ENCODE measurements at regions not wholly inside any gene's neighbourhood (a gene's known extent, or its start where the extent isn't known, plus 50 kb on each side); places are given as distances from the start of the nearest gene placed in this dataset.
"Not testable (repeated sequence)": the region's sequence is repeated elsewhere in the genome, so short reads cannot be mapped to it uniquely, and the experiment has no call there.

DNA sequence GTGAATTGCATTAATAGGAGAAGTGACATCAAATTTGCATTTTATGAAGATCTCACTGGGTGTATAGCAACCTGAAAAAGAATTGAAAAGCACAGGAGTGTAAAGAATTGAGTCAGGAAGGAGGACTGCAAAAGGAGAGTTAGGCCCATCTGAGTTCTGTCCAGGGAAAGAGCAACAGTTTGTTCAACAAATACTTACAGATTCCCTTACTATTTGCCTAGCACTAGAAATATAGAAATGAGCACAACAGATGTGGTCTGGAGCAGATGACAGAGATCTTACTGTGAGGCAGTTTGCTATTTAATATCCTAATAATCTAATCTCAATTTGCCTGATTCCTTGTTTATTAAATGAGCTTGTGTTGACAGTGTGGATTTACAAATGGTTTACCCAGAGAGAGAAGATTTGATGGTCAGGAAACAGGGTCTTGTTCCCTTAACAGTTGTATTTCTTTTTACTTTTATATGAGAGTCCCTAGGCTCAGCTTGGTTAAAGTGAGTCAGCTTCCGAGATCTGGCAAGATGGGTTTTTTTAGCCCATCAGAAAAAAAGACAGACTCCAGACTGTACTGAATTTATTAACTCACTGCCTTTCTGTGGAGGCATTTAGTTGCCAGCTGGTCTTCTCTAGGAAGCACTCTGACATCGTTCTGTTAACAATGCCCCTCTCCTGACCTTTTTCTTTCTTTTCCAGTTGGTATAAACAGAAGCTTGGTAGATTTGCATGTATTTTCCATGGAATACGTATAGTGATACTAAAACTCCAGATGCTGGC, 229.7 kb downstream of the TTC6 start:
- Histone ChIP-seq H2AFZ (ENCODE audit: low read length) (no peak overlapping the region), H3K4me1 (ENCODE audit: insufficient read depth, low read length) (no peaks in the 10 kb centered on the region), H3K4me2 (ENCODE audit: insufficient read depth, low read length) (no peak overlapping the region), H3K27ac (ENCODE audit: low read depth, low read length) (no peak overlapping the region), H3K9me3 (ENCODE audit: low read depth, low read length) (no peaks in the 10 kb centered on the region), H3K79me2 (ENCODE audit: insufficient read depth, low read length) (no peaks in the 10 kb centered on the region), H4K20me1 (ENCODE audit: insufficient read depth, low read length) (no peaks in the 10 kb centered on the region), H3K36me3 (ENCODE audit: insufficient read depth, low read length) (no peaks in the 10 kb centered on the region), H3K27me3 (ENCODE audit: insufficient read depth, low read length) (no peaks in the 10 kb centered on the region), H3K4me3 (ENCODE audit: insufficient read depth, low read length) (no peak overlapping the region)
- no peak for DNase-seq (ENCODE audit: insufficient read length, low spot score, missing footprints)
- TF ChIP-seq, protein P1, sequence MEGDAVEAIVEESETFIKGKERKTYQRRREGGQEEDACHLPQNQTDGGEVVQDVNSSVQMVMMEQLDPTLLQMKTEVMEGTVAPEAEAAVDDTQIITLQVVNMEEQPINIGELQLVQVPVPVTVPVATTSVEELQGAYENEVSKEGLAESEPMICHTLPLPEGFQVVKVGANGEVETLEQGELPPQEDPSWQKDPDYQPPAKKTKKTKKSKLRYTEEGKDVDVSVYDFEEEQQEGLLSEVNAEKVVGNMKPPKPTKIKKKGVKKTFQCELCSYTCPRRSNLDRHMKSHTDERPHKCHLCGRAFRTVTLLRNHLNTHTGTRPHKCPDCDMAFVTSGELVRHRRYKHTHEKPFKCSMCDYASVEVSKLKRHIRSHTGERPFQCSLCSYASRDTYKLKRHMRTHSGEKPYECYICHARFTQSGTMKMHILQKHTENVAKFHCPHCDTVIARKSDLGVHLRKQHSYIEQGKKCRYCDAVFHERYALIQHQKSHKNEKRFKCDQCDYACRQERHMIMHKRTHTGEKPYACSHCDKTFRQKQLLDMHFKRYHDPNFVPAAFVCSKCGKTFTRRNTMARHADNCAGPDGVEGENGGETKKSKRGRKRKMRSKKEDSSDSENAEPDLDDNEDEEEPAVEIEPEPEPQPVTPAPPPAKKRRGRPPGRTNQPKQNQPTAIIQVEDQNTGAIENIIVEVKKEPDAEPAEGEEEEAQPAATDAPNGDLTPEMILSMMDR (IDR thresholded peaks at IDR 0.05; ENCODE audit: extremely low read depth, low read depth, low read length): no peak

DNA sequence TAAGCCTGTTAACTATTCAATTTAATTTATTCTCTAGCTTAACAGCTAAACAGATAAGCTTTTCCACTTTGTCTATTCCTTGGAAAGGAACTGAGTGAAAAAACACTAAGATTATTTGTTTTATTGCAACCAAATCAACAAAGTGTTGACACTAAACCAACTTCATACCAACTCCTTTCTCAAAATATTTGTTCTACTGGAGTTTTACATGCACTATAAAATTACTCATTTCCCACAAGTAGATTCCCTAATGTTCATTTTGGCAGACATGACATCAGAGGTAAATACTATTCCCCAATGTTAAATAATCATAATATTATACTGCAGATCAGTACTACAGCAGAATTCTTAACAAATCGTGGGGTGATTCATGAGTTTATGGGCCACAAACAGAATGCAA, 231.4 kb downstream of the TTC6 start:
- no peaks in the 10 kb centered on the region for H3K4me1 ChIP-seq (ENCODE audit: insufficient read depth, low read length)
- H4K20me1 ChIP-seq (ENCODE audit: insufficient read depth, low read length): no peaks in the 10 kb centered on the region
- no peaks in the 10 kb centered on the region for H3K79me2 ChIP-seq (ENCODE audit: insufficient read depth, low read length)
- H3K36me3 ChIP-seq (ENCODE audit: insufficient read depth, low read length): no peaks in the 10 kb centered on the region
- H3K4me2 ChIP-seq (ENCODE audit: insufficient read depth, low read length): no peak overlapping the region
- no peaks in the 10 kb centered on the region for H3K9me3 ChIP-seq (ENCODE audit: low read depth, low read length)
- H2AFZ ChIP-seq (ENCODE audit: low read length): no peak overlapping the region
- H3K27ac ChIP-seq (ENCODE audit: low read depth, low read length): no peak overlapping the region
- TF ChIP-seq, protein P1 (IDR thresholded peaks at IDR 0.05; ENCODE audit: extremely low read depth, low read depth, low read length): no peak
- H3K4me3 ChIP-seq (ENCODE audit: insufficient read depth, low read length): no peak overlapping the region
- no peak for DNase-seq (ENCODE audit: insufficient read length, low spot score, missing footprints)
- no peaks in the 10 kb centered on the region for H3K27me3 ChIP-seq (ENCODE audit: insufficient read depth, low read length)

DNA sequence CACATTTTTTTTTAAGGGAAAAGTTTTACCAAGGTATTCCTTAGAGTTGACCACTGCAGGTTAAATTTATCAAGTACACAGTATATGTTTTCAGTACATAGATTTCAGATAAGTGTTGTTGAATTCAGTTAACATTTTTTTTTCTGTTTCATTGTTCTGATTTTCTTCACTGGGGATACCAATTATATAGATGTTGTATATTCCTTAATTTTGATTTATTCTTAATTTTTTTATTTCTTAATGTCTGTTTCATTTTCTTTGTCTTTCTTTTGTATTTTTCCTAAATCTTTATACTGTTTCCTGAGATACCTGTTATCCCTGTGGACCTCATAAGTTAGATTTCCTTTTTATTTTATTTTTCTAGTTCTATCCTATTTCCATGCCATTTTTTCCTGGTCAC, 234.8 kb downstream of the TTC6 start:
- DNase-seq (ENCODE audit: insufficient read length, low spot score, missing footprints): no peak
- no peaks in the 10 kb centered on the region for H3K4me1 ChIP-seq (ENCODE audit: insufficient read depth, low read length)
- no peak overlapping the region for H3K27ac ChIP-seq (ENCODE audit: low read depth, low read length)
- H3K79me2 ChIP-seq (ENCODE audit: insufficient read depth, low read length): no peaks in the 10 kb centered on the region
- H3K4me3 ChIP-seq (ENCODE audit: insufficient read depth, low read length): no peak overlapping the region
- H3K27me3 ChIP-seq (ENCODE audit: insufficient read depth, low read length): no peaks in the 10 kb centered on the region
- H2AFZ ChIP-seq (ENCODE audit: low read length): no peak overlapping the region
- no peaks in the 10 kb centered on the region for H3K9me3 ChIP-seq (ENCODE audit: low read depth, low read length)
- TF ChIP-seq, protein P1 (IDR thresholded peaks at IDR 0.05; ENCODE audit: extremely low read depth, low read depth, low read length): no peak
- H3K36me3 ChIP-seq (ENCODE audit: insufficient read depth, low read length): no peaks in the 10 kb centered on the region
- no peak overlapping the region for H3K4me2 ChIP-seq (ENCODE audit: insufficient read depth, low read length)
- H4K20me1 ChIP-seq (ENCODE audit: insufficient read depth, low read length): no peaks in the 10 kb centered on the region

DNA sequence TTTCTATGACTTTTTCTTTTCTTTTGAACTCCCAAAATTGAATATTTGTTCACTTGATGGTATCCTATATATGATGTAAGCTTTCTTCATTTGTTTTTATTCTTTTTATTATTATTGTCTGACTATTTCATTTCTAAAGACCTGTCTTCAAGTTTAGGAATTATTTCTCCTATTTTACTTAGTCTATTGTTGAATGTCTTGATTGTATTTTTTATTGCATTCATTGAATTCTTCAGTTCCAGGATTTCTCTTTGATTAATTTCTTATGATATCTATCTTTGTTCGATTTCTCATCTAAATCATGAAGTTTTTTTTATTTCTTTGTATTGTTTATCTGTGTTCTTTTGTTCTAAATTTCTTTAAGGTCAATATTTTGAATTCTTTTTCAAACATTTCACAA, 238.8 kb downstream of the TTC6 start:
- no peaks in the 10 kb centered on the region for H3K36me3 ChIP-seq (ENCODE audit: insufficient read depth, low read length)
- no peak for DNase-seq (ENCODE audit: insufficient read length, low spot score, missing footprints)
- no peaks in the 10 kb centered on the region for H4K20me1 ChIP-seq (ENCODE audit: insufficient read depth, low read length)
- no peaks in the 10 kb centered on the region for H3K27me3 ChIP-seq (ENCODE audit: insufficient read depth, low read length)
- no peaks in the 10 kb centered on the region for H3K79me2 ChIP-seq (ENCODE audit: insufficient read depth, low read length)
- H3K4me1 ChIP-seq (ENCODE audit: insufficient read depth, low read length): no peaks in the 10 kb centered on the region
- H3K4me3 ChIP-seq (ENCODE audit: insufficient read depth, low read length): no peak overlapping the region
- H3K27ac ChIP-seq (ENCODE audit: low read depth, low read length): no peak overlapping the region
- H3K9me3 ChIP-seq (ENCODE audit: low read depth, low read length): no peaks in the 10 kb centered on the region
- TF ChIP-seq, protein P1 (IDR thresholded peaks at IDR 0.05; ENCODE audit: extremely low read depth, low read depth, low read length): no peak
- H2AFZ ChIP-seq (ENCODE audit: low read length): no peak overlapping the region
- no peak overlapping the region for H3K4me2 ChIP-seq (ENCODE audit: insufficient read depth, low read length)

DNA sequence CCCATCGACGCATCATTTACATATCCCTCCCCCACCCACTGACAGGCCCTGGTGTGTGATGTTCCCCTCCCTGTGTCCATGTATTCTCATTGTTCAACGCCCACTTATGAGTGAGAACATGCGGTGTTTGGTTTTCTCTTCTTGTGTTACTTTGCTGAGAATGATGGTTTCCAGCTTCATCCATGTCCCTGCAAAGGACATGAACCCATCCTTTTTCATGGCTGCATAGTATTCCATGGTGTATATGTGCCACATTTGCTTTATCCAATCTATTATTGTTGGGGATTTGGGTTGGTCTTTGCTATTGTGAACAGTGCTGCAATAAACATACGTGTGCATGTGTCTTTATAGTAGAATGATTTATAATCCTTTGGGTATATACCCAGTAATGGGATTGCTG, 243.3 kb downstream of the TTC6 start:
- not testable (repeated sequence) for H3K79me2 ChIP-seq (ENCODE audit: insufficient read depth, low read length); H2AFZ ChIP-seq (ENCODE audit: low read length); H3K27ac ChIP-seq (ENCODE audit: low read depth, low read length); H3K4me3 ChIP-seq (ENCODE audit: insufficient read depth, low read length); H3K36me3 ChIP-seq (ENCODE audit: insufficient read depth, low read length); DNase-seq (ENCODE audit: insufficient read length, low spot score, missing footprints); H4K20me1 ChIP-seq (ENCODE audit: insufficient read depth, low read length); H3K9me3 ChIP-seq (ENCODE audit: low read depth, low read length); H3K4me1 ChIP-seq (ENCODE audit: insufficient read depth, low read length); H3K27me3 ChIP-seq (ENCODE audit: insufficient read depth, low read length); H3K4me2 ChIP-seq (ENCODE audit: insufficient read depth, low read length)

DNA sequence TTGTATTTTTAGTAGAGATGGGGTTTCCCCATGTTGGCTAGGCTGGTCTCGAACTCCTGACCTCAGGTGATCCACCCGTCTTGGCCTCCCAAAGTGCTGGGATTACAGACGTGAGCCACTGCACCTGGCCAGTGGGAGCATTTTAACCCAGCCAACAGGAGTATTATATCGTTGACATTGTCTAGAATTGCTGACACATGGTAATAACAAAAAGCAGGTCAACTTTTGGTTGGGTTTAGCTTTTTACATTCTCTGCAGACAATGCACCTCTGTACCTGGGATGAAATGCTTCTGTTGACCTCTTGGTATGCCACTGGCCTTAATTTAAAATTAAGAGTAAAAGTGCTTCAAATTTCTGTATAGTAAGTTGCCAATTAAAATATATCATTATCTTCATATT, 245.6 kb downstream of the TTC6 start:
- not testable (repeated sequence) for DNase-seq (ENCODE audit: insufficient read length, low spot score, missing footprints)

More for the DNA sequence above, 245.6 kb downstream of the TTC6 start:
- not testable (repeated sequence) for H3K27ac ChIP-seq (ENCODE audit: low read depth, low read length); H3K9me3 ChIP-seq (ENCODE audit: low read depth, low read length); H4K20me1 ChIP-seq (ENCODE audit: insufficient read depth, low read length); H3K4me1 ChIP-seq (ENCODE audit: insufficient read depth, low read length); H3K36me3 ChIP-seq (ENCODE audit: insufficient read depth, low read length); H3K4me2 ChIP-seq (ENCODE audit: insufficient read depth, low read length); H3K27me3 ChIP-seq (ENCODE audit: insufficient read depth, low read length); H3K4me3 ChIP-seq (ENCODE audit: insufficient read depth, low read length); H3K79me2 ChIP-seq (ENCODE audit: insufficient read depth, low read length); H2AFZ ChIP-seq (ENCODE audit: low read length)
